ENCODE measurements at regions not wholly inside any gene's neighbourhood (a gene's known extent, or its start where the extent isn't known, plus 50 kb on each side); places are given as distances from the start of the nearest gene placed in this dataset.

GRCh38 chr2:40625849-40626248 is 174.0 kb upstream of the SLC8A1 start:
- TF ChIP-seq CTCF (IDR thresholded peaks at IDR 0.05; ENCODE audit: low read depth, low read length, missing input control), result no peak
- TF ChIP-seq SP1 (IDR thresholded peaks at IDR 0.05), result no peak
- no peak for TF ChIP-seq YY1 (IDR thresholded peaks at IDR 0.05)
- no peak for TF ChIP-seq FOXA1 (IDR thresholded peaks at IDR 0.05)
- TF ChIP-seq REST (IDR thresholded peaks at IDR 0.05), result no peak
- TF ChIP-seq HNF4A (conservative IDR thresholded peaks at IDR 0.05), result no peak
- no peak for TF ChIP-seq NR2F2 (IDR thresholded peaks at IDR 0.05)
- no peak for TF ChIP-seq ATF3 (IDR thresholded peaks at IDR 0.05)
